HEK293T (cell line): ENCODE measurements at regions not wholly inside any gene's neighbourhood (a gene's known extent, or its start where the extent isn't known, plus 50 kb on each side); places are given as distances from the start of the nearest gene placed in this dataset.

Experiments
- CTCF ChIA-PET: fragments of 350-600 bp; formaldehyde crosslinking; extraction: SDS; loops from one replicate; lab custom pipeline; 2021; ENCODE audit warnings: antibody characterized with exemption, inconsistent platforms; lab: Yijun Ruan, JAX
- POLR2A ChIA-PET: fragments of 350-600 bp; formaldehyde crosslinking; extraction: SDS; loops from one replicate; lab custom pipeline; 2020; ENCODE audit warnings: antibody characterized with exemption, inconsistent platforms; lab: Yijun Ruan, JAX
- DNase-seq: peaks from one replicate; pipeline ENCODE4 v3.0.0; 2012; ENCODE audit warnings: mixed read lengths; ENCODE audit errors: extremely low spot score
- ARNT ChIP-seq: fragments of 450-650 bp; IDR thresholded peaks from 2 replicates; pipeline ENCODE4 v1.6.1; 2017; ENCODE audit warnings: mild to moderate bottlenecking
- BHLHE40 ChIP-seq: fragments of 450-650 bp; IDR thresholded peaks from 2 replicates; pipeline ENCODE4 v1.6.1; 2016; ENCODE audit warnings: mild to moderate bottlenecking, moderate library complexity, borderline replicate concordance
- CTBP1 ChIP-seq: fragments of 450-650 bp; IDR thresholded peaks from 2 replicates; pipeline ENCODE4 v1.6.1; 2016; ENCODE audit warnings: borderline replicate concordance
- ELF4 ChIP-seq: fragments of 450-650 bp; IDR thresholded peaks from 2 replicates; pipeline ENCODE4 v1.6.1; 2017; ENCODE audit warnings: antibody characterized with exemption
- FOXA1 ChIP-seq: fragments of 450-650 bp; IDR thresholded peaks from 2 replicates; pipeline ENCODE4 v1.6.1; 2016; ENCODE audit warnings: mild to moderate bottlenecking
- FOXK2 ChIP-seq: fragments of 450-650 bp; IDR thresholded peaks from 2 replicates; pipeline ENCODE4 v1.6.1; 2016; ENCODE audit warnings: mild to moderate bottlenecking
- FOXM1 ChIP-seq: fragments of 450-650 bp; IDR thresholded peaks from 2 replicates; pipeline ENCODE4 v1.6.1; 2017; ENCODE audit warnings: mild to moderate bottlenecking, borderline replicate concordance
- HDGF ChIP-seq: fragments of 450-650 bp; IDR thresholded peaks from 2 replicates; pipeline ENCODE4 v1.6.1; 2017; ENCODE audit warnings: antibody characterized with exemption, borderline replicate concordance
- L3MBTL2 ChIP-seq: fragments of 450-650 bp; conservative IDR thresholded peaks from 2 replicates; pipeline ENCODE4 v1.6.1; 2016; ENCODE audit warnings: mild to moderate bottlenecking
- LEF1 ChIP-seq: fragments of 450-650 bp; IDR thresholded peaks from 2 replicates; pipeline ENCODE4 v1.6.1; 2017; ENCODE audit warnings: mild to moderate bottlenecking, borderline replicate concordance
- NFRKB ChIP-seq: fragments of 450-650 bp; IDR thresholded peaks from 2 replicates; pipeline ENCODE4 v1.6.1; 2016; ENCODE audit warnings: mild to moderate bottlenecking, moderate library complexity
- SP1 ChIP-seq: fragments of 450-650 bp; IDR thresholded peaks from 2 replicates; pipeline ENCODE4 v1.6.1; 2017
- SUZ12 ChIP-seq: fragments of 450-650 bp; IDR thresholded peaks from 2 replicates; pipeline ENCODE4 v1.6.1; 2016; ENCODE audit warnings: mild to moderate bottlenecking
- TARDBP ChIP-seq: fragments of 450-650 bp; IDR thresholded peaks from 2 replicates; pipeline ENCODE4 v1.6.1; 2016
- ZNF384 ChIP-seq: fragments of 450-650 bp; IDR thresholded peaks from 2 replicates; pipeline ENCODE4 v1.6.1; 2016
- TF ChIP-seq, protein P1 (sequence below): fragments of 450-650 bp; IDR thresholded peaks from 2 replicates; pipeline ENCODE4 v1.6.1; 2016

DNA sequence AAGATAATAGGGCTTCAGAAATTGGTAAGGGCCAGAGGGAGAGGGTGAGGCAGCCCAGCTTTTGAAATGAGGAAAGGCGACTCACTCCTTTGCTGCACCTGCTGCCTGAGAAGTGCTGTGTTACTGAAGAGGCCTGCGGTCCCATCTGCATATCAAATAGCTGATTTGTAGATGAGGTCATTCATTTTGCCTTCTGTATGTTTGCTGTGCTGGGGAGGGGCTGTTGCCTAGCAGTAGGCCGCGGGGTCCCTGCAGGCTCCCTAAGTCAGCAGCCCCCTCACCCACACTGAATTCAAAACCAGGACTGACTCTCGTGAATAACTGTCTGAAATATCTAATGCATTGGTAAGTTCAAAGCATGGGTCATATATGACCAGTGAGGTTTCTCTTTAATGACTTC lies 377.2 kb downstream of the SOX11 start:
- no peak for DNase-seq
- TF ChIP-seq FOXM1, result no peak
- ChIA-PET CTCF (no interaction called here), POLR2A (no interaction called here)

DNA sequence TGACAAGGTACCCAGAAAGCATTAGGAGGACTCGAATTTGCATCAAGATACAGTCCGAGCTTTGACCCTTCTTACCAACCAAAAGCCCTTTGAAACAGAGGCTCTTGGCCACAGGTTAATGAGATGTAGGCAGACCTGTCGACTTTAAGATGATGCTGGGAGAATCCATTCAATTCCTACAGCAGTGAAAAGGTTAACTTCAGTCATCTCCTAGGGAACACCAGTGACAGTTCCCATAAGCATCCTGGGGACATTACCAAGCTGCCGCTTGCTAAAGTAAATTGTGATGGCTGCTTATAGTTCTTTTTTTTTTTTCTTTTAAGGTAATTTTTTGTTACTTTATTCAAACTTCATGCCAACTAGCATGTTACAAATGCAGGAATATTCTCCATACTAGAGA lies 379.3 kb downstream of the SOX11 start:
- no peak for DNase-seq
- CTCF ChIA-PET, result interaction anchor here (0.6 kb wide), 1 partner anchor 1194 kb away, joined by 3 read pairs; no protein-coding TSS in a partner anchor
- TF ChIP-seq ZNF384 (no peak), FOXM1 (no peak), L3MBTL2 (no peak), LEF1 (no peak), FOXA1 (no peak), TARDBP (no peak), SP1 (no peak), ARNT (no peak), CTBP1 (no peak)
- POLR2A ChIA-PET, result no interaction called here

DNA sequence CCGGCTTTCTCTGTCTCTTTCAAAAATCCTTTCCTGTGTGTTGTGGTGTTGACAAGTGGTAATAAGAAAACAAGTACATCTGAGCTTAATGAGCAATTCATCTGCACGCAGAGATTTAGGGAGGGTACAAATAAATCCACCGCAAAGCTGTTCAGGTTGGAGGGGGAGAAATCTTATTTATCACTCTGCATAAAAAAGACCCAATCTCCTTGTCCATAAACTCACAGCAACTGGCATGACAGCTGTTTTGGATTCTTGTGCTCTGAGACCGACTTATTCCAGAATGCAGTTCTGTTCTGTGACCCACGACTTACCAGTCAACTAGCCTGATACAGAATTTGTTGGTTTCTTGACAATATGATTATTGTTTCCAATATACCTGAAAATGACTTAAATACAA lies 380.1 kb downstream of the SOX11 start:
- TF ChIP-seq ELF4 (no peak), CTBP1 (no peak), ARNT (no peak), NFRKB (no peak), ZNF384 (no peak), BHLHE40 (no peak)
- TF ChIP-seq, protein P1, sequence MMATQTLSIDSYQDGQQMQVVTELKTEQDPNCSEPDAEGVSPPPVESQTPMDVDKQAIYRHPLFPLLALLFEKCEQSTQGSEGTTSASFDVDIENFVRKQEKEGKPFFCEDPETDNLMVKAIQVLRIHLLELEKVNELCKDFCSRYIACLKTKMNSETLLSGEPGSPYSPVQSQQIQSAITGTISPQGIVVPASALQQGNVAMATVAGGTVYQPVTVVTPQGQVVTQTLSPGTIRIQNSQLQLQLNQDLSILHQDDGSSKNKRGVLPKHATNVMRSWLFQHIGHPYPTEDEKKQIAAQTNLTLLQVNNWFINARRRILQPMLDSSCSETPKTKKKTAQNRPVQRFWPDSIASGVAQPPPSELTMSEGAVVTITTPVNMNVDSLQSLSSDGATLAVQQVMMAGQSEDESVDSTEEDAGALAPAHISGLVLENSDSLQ, result no peak
- POLR2A ChIA-PET, result no interaction called here
- CTCF ChIA-PET, result interaction anchor here (0.6 kb wide), 1 partner anchor 1193 kb away, joined by 3 read pairs; no protein-coding TSS in a partner anchor
- no peak for DNase-seq

DNA sequence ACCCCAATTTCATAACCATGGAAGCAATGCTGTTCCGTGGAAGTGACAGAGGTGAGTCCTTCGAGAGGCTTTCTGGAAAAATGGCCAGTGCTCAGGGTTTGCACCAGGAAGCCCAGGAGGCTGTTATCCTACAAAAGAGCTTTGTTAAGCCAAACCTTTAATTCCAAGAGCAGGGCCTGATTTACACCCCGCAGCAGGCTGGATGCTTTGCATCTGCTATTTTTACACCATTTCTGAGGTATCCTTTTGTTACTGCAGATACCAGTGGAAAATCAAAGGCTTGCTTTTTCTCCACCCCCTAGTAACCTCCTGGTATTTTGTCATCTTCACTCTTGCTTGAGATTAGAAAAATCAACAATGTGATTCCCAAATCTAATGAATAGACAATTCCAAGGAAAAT lies 380.6 kb downstream of the SOX11 start:
- ChIA-PET POLR2A (no interaction called here), CTCF (no interaction called here)
- DNase-seq, result no peak
- TF ChIP-seq LEF1, result no peak
- TF ChIP-seq FOXK2, result no peak
- TF ChIP-seq FOXM1, result no peak
- no peak for TF ChIP-seq L3MBTL2
- no peak for TF ChIP-seq ELF4
- TF ChIP-seq NFRKB, result no peak
- TF ChIP-seq, protein P1, result no peak
- no peak for TF ChIP-seq ARNT
- no peak for TF ChIP-seq SP1
- TF ChIP-seq ZNF384, result no peak
- no peak for TF ChIP-seq FOXA1
- no peak for TF ChIP-seq SUZ12
- TF ChIP-seq TARDBP, result no peak
- TF ChIP-seq BHLHE40, result no peak

DNA sequence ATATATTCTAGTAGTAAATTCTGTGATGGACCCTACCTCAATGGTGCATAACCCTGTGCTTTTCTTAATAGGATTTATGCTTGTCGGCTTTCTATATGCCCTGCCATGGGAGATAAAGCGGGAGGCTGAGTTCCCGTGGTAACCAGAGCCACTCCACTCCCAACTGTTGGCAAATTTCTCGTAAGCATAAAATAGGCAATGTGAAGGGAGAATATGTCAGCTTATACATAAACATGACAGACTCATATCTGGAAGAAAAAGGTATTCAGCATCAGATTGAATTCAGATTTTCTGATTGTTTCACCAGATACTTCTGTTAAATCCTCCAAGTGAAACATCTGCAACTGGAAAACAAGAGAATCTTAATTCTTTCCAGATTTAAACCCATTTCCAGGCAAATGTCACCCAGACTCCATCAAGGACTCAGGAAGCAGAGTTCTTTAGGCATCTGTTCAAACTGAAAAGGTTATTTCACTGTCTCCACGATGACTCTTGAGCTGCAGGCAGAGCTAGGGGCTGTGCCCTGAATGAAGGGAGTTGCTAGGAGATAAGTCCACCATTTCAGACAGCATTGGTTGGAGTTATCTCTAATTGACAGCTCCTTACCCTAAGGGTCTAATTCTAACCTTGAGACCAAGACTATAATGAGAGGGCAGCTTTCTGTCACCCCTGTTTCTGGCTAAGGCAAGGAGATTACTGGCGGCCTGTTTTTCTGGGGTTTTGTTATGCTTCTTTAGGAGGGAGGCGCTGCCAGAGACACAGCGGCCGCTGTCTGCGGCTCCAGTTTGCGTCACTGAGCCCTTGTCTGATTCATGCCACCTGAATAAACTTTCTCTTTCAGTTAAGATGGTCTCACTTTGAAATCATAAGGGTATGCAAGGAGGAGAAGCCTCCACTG lies 381.3 kb downstream of the SOX11 start:
- no peak for DNase-seq
- TF ChIP-seq L3MBTL2 (no peak), HDGF (no peak), FOXA1 (no peak), ELF4 (no peak), NFRKB (no peak), TARDBP (no peak), LEF1 (no peak), SP1 (no peak), ZNF384 (no peak), FOXK2 (no peak), BHLHE40 (no peak), CTBP1 (no peak), SUZ12 (no peak), ARNT (no peak)
- TF ChIP-seq, protein P1, result no peak
- CTCF ChIA-PET, result no interaction called here
- POLR2A ChIA-PET, result no interaction called here

DNA sequence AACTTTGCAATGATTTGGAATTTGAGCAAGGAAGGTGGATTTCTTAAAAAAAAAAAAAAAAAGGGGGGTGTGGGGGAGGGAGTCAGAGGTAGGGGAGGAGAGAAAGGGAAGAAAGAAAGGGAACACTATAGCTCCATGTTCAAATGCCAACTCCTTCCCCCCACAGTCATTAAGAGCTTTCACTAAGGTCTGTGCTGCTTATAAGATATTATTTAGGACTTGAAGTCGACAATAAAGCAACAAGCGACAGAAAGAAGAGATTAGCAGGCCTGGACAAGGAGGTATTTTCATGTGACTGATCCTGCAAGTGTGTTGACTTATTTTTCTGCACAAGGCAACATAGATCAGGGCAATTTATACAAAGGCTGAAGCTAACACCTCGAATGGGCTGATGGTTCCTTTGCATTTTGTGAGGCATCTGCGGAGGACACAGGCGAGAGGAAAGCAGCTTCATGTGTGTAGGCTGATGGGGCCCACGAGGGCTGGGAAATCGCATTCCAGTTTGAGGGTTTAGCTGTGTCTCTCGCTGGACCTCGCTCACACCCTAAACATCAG lies 382.0 kb downstream of the SOX11 start:
- ChIA-PET POLR2A (no interaction called here), CTCF (no interaction called here)
- no peak for TF ChIP-seq FOXK2
- TF ChIP-seq HDGF, result no peak
- TF ChIP-seq LEF1, result no peak
- TF ChIP-seq SUZ12, result no peak
- no peak for TF ChIP-seq CTBP1
- TF ChIP-seq ARNT, result no peak
- no peak for TF ChIP-seq ELF4
- TF ChIP-seq L3MBTL2, result no peak
- TF ChIP-seq BHLHE40, result no peak
- TF ChIP-seq FOXM1, result no peak
- TF ChIP-seq FOXA1, result no peak
- TF ChIP-seq SP1, result no peak
- TF ChIP-seq NFRKB, result no peak
- no peak for TF ChIP-seq ZNF384
- no peak for TF ChIP-seq TARDBP
- TF ChIP-seq, protein P1, result no peak
- no peak for DNase-seq
